Thyroid gland (tissue), 4 donors: ENCODE measurements at regions not wholly inside any gene's neighbourhood (a gene's known extent, or its start where the extent isn't known, plus 50 kb on each side); places are given as distances from the start of the nearest gene placed in this dataset.

Source experiments
- POLR2A ChIP-seq, 2 donors: fragments of 450-650 bp; IDR thresholded peaks; one replicate each; pipeline ENCODE4 v1.6.1; 2017; ENCODE audit warnings: antibody characterized with exemption in 2 of 2, mild to moderate bottlenecking in 2 of 2, moderate library complexity in 1 of 2
- TF ChIP-seq, protein P1 (sequence below), 6 experiments: fragments of 200-600 bp in 3 of 6; fragments of 450-650 bp in 3 of 6; sonication (generic) in 3 of 6; IDR thresholded peaks; one replicate each; pipeline ENCODE4 v1.5.1; 2016 to 2019; ENCODE audit warnings: antibody characterized with exemption in 6 of 6, mild to moderate bottlenecking in 2 of 6, inconsistent platforms in 1 of 6, moderate library complexity in 1 of 6

DNA sequence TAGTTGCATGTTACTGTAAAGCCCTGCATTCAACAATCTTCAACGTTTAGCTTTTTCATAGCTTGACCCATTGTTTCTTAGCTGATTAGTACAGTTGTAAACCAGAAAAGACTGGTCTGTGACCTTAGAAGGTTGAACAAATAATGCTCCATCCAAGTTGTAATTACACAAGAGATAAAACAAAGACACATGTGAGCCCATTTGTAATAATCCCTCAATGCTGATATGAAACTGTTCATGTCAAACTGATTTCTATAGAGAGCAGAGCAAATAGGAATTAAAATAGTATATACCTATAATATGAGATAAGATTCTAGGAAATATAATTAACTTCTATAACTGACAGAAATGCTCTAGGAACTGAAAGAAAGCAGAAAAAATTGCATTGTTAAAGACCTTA, 94.7 kb upstream of the SLC25A13 start:
- TF ChIP-seq, protein P1, sequence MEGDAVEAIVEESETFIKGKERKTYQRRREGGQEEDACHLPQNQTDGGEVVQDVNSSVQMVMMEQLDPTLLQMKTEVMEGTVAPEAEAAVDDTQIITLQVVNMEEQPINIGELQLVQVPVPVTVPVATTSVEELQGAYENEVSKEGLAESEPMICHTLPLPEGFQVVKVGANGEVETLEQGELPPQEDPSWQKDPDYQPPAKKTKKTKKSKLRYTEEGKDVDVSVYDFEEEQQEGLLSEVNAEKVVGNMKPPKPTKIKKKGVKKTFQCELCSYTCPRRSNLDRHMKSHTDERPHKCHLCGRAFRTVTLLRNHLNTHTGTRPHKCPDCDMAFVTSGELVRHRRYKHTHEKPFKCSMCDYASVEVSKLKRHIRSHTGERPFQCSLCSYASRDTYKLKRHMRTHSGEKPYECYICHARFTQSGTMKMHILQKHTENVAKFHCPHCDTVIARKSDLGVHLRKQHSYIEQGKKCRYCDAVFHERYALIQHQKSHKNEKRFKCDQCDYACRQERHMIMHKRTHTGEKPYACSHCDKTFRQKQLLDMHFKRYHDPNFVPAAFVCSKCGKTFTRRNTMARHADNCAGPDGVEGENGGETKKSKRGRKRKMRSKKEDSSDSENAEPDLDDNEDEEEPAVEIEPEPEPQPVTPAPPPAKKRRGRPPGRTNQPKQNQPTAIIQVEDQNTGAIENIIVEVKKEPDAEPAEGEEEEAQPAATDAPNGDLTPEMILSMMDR (IDR thresholded peaks at IDR 0.05), result no peak
- TF ChIP-seq POLR2A (IDR thresholded peaks at IDR 0.05), result no peak
